ENCODE measurements at regions not wholly inside any gene's neighbourhood (a gene's known extent, or its start where the extent isn't known, plus 50 kb on each side); places are given as distances from the start of the nearest gene placed in this dataset.

DNA sequence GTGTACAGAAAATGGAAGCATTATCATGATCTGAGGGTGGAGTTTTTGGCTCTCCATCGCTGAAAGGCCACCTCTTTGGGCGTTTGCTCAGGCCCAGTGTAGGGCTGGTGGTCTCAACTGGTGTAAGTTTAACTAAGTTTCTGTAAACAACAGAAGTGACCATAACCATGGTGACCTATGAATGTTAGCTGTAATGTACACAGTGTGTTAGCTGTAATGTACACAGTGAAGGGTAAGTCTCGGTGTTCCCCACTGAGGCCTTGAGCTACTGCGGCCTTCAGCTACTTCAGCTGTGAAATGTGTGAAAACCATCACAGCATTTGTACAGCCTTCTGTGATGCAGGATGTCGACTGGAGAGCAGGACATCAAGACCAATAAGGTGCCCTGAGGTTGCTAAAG lies 185.2 kb downstream of the MYLK4 start:
- H3K9me3 ChIP-seq: peaks cover 0 to 7% (median 0%) of the 10 kb centered on the region in 12 donors
- no peaks in the 10 kb centered on the region for H3K36me3 ChIP-seq
- no peak overlapping the region for H3K4me3 ChIP-seq
- no peak for ATAC-seq
- DNase-seq: no peak
- H3K4me1 ChIP-seq: peaks cover 0 to 15% (median 0%) of the 10 kb centered on the region in 12 donors
- 55 to 95% (median 68%) methylated on average over 5 of the region's 5 CpGs for WGBS, 4 donors
- intact Hi-C loops (cut with DNase I): no loop called here
- no peak overlapping the region for H3K27ac ChIP-seq
- H3K27me3 ChIP-seq: no peaks in the 10 kb centered on the region
- no peak for TF ChIP-seq POLR2A (IDR thresholded peaks at IDR 0.05)
- TF ChIP-seq, protein P1, sequence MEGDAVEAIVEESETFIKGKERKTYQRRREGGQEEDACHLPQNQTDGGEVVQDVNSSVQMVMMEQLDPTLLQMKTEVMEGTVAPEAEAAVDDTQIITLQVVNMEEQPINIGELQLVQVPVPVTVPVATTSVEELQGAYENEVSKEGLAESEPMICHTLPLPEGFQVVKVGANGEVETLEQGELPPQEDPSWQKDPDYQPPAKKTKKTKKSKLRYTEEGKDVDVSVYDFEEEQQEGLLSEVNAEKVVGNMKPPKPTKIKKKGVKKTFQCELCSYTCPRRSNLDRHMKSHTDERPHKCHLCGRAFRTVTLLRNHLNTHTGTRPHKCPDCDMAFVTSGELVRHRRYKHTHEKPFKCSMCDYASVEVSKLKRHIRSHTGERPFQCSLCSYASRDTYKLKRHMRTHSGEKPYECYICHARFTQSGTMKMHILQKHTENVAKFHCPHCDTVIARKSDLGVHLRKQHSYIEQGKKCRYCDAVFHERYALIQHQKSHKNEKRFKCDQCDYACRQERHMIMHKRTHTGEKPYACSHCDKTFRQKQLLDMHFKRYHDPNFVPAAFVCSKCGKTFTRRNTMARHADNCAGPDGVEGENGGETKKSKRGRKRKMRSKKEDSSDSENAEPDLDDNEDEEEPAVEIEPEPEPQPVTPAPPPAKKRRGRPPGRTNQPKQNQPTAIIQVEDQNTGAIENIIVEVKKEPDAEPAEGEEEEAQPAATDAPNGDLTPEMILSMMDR (IDR thresholded peaks at IDR 0.05): no peak

DNA sequence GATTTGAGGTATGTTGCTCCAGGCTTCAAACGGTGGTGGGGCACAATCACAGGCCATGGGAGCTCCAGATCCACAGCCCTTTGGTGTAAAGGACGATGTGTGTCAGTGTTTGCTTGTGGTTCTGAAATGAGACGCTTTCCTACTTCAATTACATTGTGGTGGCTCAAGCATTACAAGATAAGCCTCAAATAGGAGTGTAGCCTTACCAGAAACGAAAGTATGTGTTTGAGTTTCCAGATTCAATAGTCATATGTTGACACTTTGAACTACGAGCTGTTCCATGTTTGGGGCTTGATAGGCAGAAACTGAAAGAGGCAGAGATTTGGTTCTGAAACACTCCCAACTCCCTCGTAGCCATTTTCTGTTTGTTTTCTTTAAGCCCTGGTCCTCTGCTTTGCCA lies 187.1 kb downstream of the MYLK4 start:
- H3K4me1 ChIP-seq: peaks cover 0 to 15% (median 0%) of the 10 kb centered on the region in 12 donors
- ATAC-seq (no peak), DNase-seq (no peak)
- 49 to 62% (median 55%) methylated on average over 6 of the region's 6 CpGs for WGBS, 4 donors
- H3K4me3 ChIP-seq: no peak overlapping the region
- H3K27ac ChIP-seq: no peak overlapping the region
- H3K9me3 ChIP-seq: no peaks in the 10 kb centered on the region
- H3K27me3 ChIP-seq: no peaks in the 10 kb centered on the region
- intact Hi-C loops (cut with DNase I): no loop called here
- H3K36me3 ChIP-seq: no peaks in the 10 kb centered on the region
- TF ChIP-seq, protein P1 (IDR thresholded peaks at IDR 0.05): no peak
- no peak for TF ChIP-seq POLR2A (IDR thresholded peaks at IDR 0.05)

DNA sequence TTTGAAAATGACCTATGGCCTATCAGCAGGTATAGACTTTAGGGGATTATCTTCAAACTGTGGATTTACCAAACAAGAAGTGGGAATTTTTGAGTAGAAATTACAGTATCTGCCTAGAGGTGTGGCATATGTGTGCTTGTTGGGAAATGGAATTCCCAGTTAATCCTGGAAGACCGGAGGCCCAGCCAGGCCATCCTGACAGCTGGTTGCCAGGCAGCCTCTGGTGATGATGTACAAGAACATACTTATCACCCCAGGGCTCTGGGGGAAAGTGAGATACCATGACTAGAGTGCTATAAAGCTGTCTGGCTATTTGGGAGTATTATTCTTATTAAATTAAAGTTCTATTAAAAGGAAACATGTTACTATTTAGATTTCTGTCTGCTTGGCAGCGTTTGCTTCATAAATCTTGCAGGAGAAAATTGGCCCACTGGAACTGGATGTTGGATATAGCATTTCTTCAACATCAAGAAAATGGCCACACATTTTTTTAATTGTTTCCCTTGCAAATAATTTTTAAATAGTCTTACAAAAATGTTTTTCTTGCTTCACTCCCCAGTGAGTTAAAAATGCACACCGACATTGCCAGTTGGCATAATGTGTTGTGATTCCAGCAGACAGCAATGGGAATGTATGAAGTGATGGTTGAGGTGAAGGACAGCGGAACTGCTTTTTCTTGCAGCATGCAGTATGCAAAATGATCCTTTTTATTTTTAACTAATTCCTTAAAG lies 187.8 kb downstream of the MYLK4 start:
- no peak overlapping the region for H3K4me3 ChIP-seq
- 57 to 75% (median 62%) methylated on average over 4 of the region's 4 CpGs for WGBS, 4 donors
- intact Hi-C loops (cut with DNase I): no loop called here
- no peaks in the 10 kb centered on the region for H3K27me3 ChIP-seq
- H3K9me3 ChIP-seq: no peaks in the 10 kb centered on the region
- peaks cover 0 to 15% (median 0%) of the 10 kb centered on the region in 12 donors for H3K4me1 ChIP-seq
- TF ChIP-seq POLR2A (IDR thresholded peaks at IDR 0.05): no peak
- TF ChIP-seq, protein P1 (IDR thresholded peaks at IDR 0.05): no peak
- H3K36me3 ChIP-seq: no peaks in the 10 kb centered on the region
- DNase-seq (peak in 2 of 5 donors; percentile 38 to 41), ATAC-seq (peak; percentile 63 to 74 (median 66))
- H3K27ac ChIP-seq: no peak overlapping the region

DNA sequence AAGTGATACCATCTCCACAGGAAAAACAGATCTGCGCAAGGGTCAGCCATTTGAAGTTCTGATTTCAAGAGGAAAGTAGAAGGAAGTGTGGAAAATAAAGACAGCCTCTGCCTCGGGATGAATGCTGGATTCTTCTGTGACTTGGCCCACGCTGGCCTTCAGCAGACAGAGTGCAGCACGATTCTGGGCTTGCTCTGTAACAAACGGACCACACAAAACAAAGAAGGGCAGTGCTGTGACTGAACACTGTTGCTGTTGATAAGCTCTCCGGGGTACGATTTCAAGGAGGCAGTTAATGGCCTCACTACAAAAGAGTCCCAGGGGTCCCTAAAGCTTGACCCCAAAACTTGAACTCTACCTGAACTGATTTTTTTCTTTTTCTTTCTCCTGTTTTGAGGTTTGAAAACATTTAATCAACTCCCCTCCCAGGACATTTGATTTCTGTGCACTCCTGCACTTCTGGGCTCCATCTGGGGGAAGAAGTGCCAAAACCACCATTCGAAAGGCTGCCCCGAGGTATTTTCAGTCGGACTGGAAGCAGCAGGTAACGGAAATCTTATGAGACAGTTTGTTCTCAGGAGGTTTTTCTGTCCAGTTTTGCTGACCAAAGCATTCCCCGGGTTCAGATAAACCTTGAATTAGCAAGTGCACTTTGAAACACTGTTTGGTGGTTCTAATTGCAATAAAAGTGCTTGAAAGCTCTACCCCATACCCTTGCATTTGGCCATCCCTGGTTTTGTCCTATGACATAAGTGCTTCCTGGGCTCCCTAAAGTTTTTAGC lies 189.6 kb downstream of the MYLK4 start:
- Histone ChIP-seq H3K27ac (peak overlapping the region in 4 of 12 donors; percentile 13 to 51 (median 40)), H3K36me3 (no peaks in the 10 kb centered on the region), H3K4me1 (peaks cover 0 to 15% (median 0%) of the 10 kb centered on the region in 12 donors), H3K4me3 (no peak overlapping the region), H3K9me3 (no peaks in the 10 kb centered on the region), H3K27me3 (no peaks in the 10 kb centered on the region)
- intact Hi-C loops (cut with DNase I): no loop called here
- ATAC-seq: peak in 2 of 4 donors; percentile 36 to 62
- no peak for TF ChIP-seq POLR2A (IDR thresholded peaks at IDR 0.05)
- TF ChIP-seq, protein P1 (IDR thresholded peaks at IDR 0.05): no peak
- DNase-seq: no peak
- 62 to 69% (median 65%) methylated on average over 12 of the region's 12 CpGs for WGBS, 4 donors
